HepG2 (cell line): ENCODE measurements at regions not wholly inside any gene's neighbourhood (a gene's known extent, or its start where the extent isn't known, plus 50 kb on each side); places are given as distances from the start of the nearest gene placed in this dataset.

ENCODE experiments used
- ATAC-seq: fragments of 200-7000 bp; cut with Tn5 transposase; 3 replicates; pipeline ENCODE4 v1.9.1; 2020; ENCODE audit warnings: mild to moderate bottlenecking, moderate library complexity
- BruUV-seq: library from RNA; stranded (reverse); fragments of 400-500 nt; replicated peaks from 2 replicates; lab custom pipeline; 2021; lab: Mats Ljungman, UMichigan
- CTCF ChIA-PET: fragments of 300-600 bp; formaldehyde crosslinking; extraction: SDS; loops from one replicate; lab custom pipeline; 2021; ENCODE audit warnings: low total read pairs, inconsistent platforms, low intra/inter-chr PET ratio; lab: Yijun Ruan, JAX
- POLR2A ChIA-PET: fragments of 350-600 bp; sonication (Branson Sonifier 250); formaldehyde crosslinking; loops from one replicate; lab custom pipeline; 2020; ENCODE audit warnings: antibody characterized with exemption, inconsistent platforms; lab: Yijun Ruan, JAX
- DNase-seq: peaks from one replicate; pipeline ENCODE4 v3.0.0-alpha.2; 2015; ENCODE audit warnings: low spot score
- FAIRE-seq: peaks from 3 replicates; lab custom pipeline; 2011; peaks lifted over from hg19 to GRCh38; lab: Jason Lieb, UNC
- H2AFZ ChIP-seq: one replicate; pipeline ENCODE4 v1.6.1; 2011; ENCODE audit warnings: low read length, inconsistent platforms
- H3K27ac ChIP-seq: fragments of 300-600 bp; 3 replicates; pipeline ENCODE4 v1.8.0; 2011; ENCODE audit warnings: mixed run types, mild to moderate bottlenecking, mixed read lengths, low read length, inconsistent platforms; ENCODE audit not compliant: insufficient read depth; ENCODE audit errors: extremely low read length
- H3K27me3 ChIP-seq, 2 experiments: fragments of 200-600 bp in 1 of 2; 2 replicates in 1 of 2; 3 replicates in 1 of 2; pipeline versions ENCODE4 v1.6.0 to v1.8.0; 2011; ENCODE audit warnings: low read length in 2 of 2, mild to moderate bottlenecking in 2 of 2, moderate library complexity in 2 of 2, inconsistent platforms in 1 of 2; ENCODE audit not compliant: insufficient read depth in 2 of 2, control insufficient read depth in 1 of 2
- H3K36me3 ChIP-seq, 2 experiments: fragments of 200-600 bp in 1 of 2; replicated peaks in 1 of 2; 2 replicates in 1 of 2; 3 replicates in 1 of 2; pipeline versions ENCODE4 v1.5.1 to v1.8.0; 2011; ENCODE audit warnings: low read length in 2 of 2, inconsistent platforms in 1 of 2; ENCODE audit not compliant: insufficient read depth in 2 of 2, control insufficient read depth in 1 of 2
- H3K4me1 ChIP-seq: 2 replicates; pipeline ENCODE4 v1.5.1; 2012; ENCODE audit warnings: low read length, inconsistent platforms; ENCODE audit not compliant: insufficient read depth
- H3K4me2 ChIP-seq: 2 replicates; pipeline ENCODE4 v1.6.0; 2011; ENCODE audit warnings: low read depth, low read length, inconsistent platforms
- H3K4me3 ChIP-seq, 3 experiments: fragments of 200-600 bp in 1 of 3; sonication (generic), shearing (Covaris generic) in 1 of 3; replicated peaks in 1 of 3; 2 replicates each; pipeline ENCODE4 v1.5.1; 2011 to 2016; ENCODE audit warnings: low read length in 3 of 3, inconsistent platforms in 2 of 3, low read depth in 2 of 3, mild to moderate bottlenecking in 2 of 3, control low read depth in 1 of 3, mixed read lengths in 1 of 3; ENCODE audit not compliant: insufficient read depth in 1 of 3
- H3K79me2 ChIP-seq: one replicate; pipeline ENCODE4 v1.6.1; 2011; ENCODE audit warnings: low read length, inconsistent platforms; ENCODE audit not compliant: insufficient read depth
- H3K9ac ChIP-seq: 2 replicates; pipeline ENCODE4 v1.6.0; 2011; ENCODE audit warnings: mild to moderate bottlenecking, low read depth, low read length, inconsistent platforms; ENCODE audit not compliant: insufficient read depth
- H3K9me3 ChIP-seq: 2 replicates; pipeline ENCODE4 v1.5.1; 2012; ENCODE audit warnings: mild to moderate bottlenecking, low read length
- H4K20me1 ChIP-seq: 2 replicates; pipeline ENCODE4 v1.6.0; 2011; ENCODE audit warnings: inconsistent platforms, mild to moderate bottlenecking, low read length, moderate library complexity; ENCODE audit not compliant: insufficient read depth
- ATF7-NPFF ChIP-seq: sonication (generic); formaldehyde crosslinking; IDR thresholded peaks from 2 replicates; pipeline ENCODE4 v1.8.1; 2023; ENCODE audit warnings: mild to moderate bottlenecking, low read depth, missing genetic modification reagents, moderate library complexity
- CC2D1A ChIP-seq: sonication (generic); formaldehyde crosslinking; IDR thresholded peaks from 2 replicates; pipeline ENCODE4 v1.8.1; 2023; ENCODE audit warnings: mild to moderate bottlenecking, missing genetic modification reagents
- EZH2 ChIP-seq: conservative IDR thresholded peaks from 2 replicates; pipeline ENCODE4 v1.6.1; 2012; ENCODE audit warnings: mild to moderate bottlenecking, low read depth, low read length, moderate library complexity
- JUND ChIP-seq: sonication (generic); formaldehyde crosslinking; IDR thresholded peaks from 2 replicates; pipeline ENCODE4 v1.8.0; 2022; ENCODE audit warnings: mild to moderate bottlenecking, missing genetic modification reagents
- MAFF ChIP-seq: IDR thresholded peaks from 2 replicates; pipeline ENCODE4 v1.6.1; 2011; ENCODE audit warnings: low read depth, low read length, improper control_type of control experiment
- MAFK ChIP-seq, 2 experiments: IDR thresholded peaks in 1 of 2; conservative IDR thresholded peaks in 1 of 2; 2 replicates each; pipeline ENCODE4 v1.6.1; 2011; ENCODE audit warnings: improper control_type of control experiment in 2 of 2, low read length in 2 of 2
- MTF2 ChIP-seq: sonication (generic); formaldehyde crosslinking; IDR thresholded peaks from 2 replicates; pipeline ENCODE4 v1.5.0; 2020; ENCODE audit warnings: missing genetic modification reagents, borderline replicate concordance
- NCOA5 ChIP-seq: sonication (generic); formaldehyde crosslinking; IDR thresholded peaks from 2 replicates; pipeline ENCODE4 v1.4.0; 2020; ENCODE audit warnings: missing genetic modification reagents
- NFE2L2 ChIP-seq: fragments of 150-350 bp; IDR thresholded peaks from 2 replicates; pipeline ENCODE4 v1.6.1; 2014; ENCODE audit warnings: low read length
- NR0B2 ChIP-seq: sonication (generic); formaldehyde crosslinking; IDR thresholded peaks from 2 replicates; pipeline ENCODE4 v1.4.0; 2020; ENCODE audit warnings: mild to moderate bottlenecking, missing genetic modification reagents
- PHB2 ChIP-seq: fragments of 450-650 bp; IDR thresholded peaks from 2 replicates; pipeline ENCODE4 v1.6.1; 2018; ENCODE audit not compliant: partially characterized antibody
- RBM39 ChIP-seq: fragments of 200-400 bp; formaldehyde crosslinking; IDR thresholded peaks from one replicate; pipeline ENCODE4 v1.6.1; 2018; ENCODE audit warnings: antibody characterized with exemption, mild to moderate bottlenecking, low read depth, low read length; ENCODE audit not compliant: poor library complexity, severe bottlenecking
- TCF7 ChIP-seq: sonication (generic); IDR thresholded peaks from 2 replicates; pipeline ENCODE4 v1.6.1; 2016; ENCODE audit warnings: antibody characterized with exemption, low read depth
- ZBTB34 ChIP-seq: sonication (generic); formaldehyde crosslinking; IDR thresholded peaks from 2 replicates; pipeline ENCODE4 v1.8.0; 2022; ENCODE audit warnings: mild to moderate bottlenecking, missing genetic modification reagents
- ZNF136 ChIP-seq: sonication (generic); formaldehyde crosslinking; IDR thresholded peaks from 2 replicates; pipeline ENCODE4 v1.8.1; 2022; ENCODE audit warnings: low read depth, mild to moderate bottlenecking, moderate library complexity, missing genetic modification reagents
- ZNF30 ChIP-seq: sonication (generic); formaldehyde crosslinking; IDR thresholded peaks from 2 replicates; pipeline ENCODE4 v1.5.0; 2020; ENCODE audit warnings: mild to moderate bottlenecking, missing genetic modification reagents
- ZNF331 ChIP-seq: sonication (generic); formaldehyde crosslinking; IDR thresholded peaks from 2 replicates; pipeline ENCODE4 v1.4.0; 2020; ENCODE audit warnings: missing genetic modification reagents
- ZNF34 ChIP-seq: sonication (generic); formaldehyde crosslinking; IDR thresholded peaks from 2 replicates; pipeline ENCODE4 v1.4.0; 2020; ENCODE audit warnings: mild to moderate bottlenecking, missing genetic modification reagents, borderline replicate concordance
- ZNF343 ChIP-seq: sonication (generic); formaldehyde crosslinking; IDR thresholded peaks from 2 replicates; pipeline ENCODE4 v1.4.0; 2020; ENCODE audit warnings: mild to moderate bottlenecking, missing genetic modification reagents
- ZNF597 ChIP-seq: sonication (generic); formaldehyde crosslinking; IDR thresholded peaks from 2 replicates; pipeline ENCODE4 v1.5.0; 2020; ENCODE audit warnings: missing genetic modification reagents
- ZNF772 ChIP-seq: sonication (generic); formaldehyde crosslinking; IDR thresholded peaks from 2 replicates; pipeline ENCODE4 v1.5.0; 2020; ENCODE audit warnings: mild to moderate bottlenecking, missing genetic modification reagents
- WGBS: methylation state at CpG from one replicate; pipeline ENCODE4 v1.1.6; 2017; ENCODE audit warnings: low lambda C conversion rate; 5-methylcytosine and 5-hydroxymethylcytosine counted together
- in situ Hi-C: cut with HindIII; loops from 2 replicates; pipeline ENCODE4 v1.10.0; 2017; ENCODE audit warnings: low pct_unique_long_range_greater_than_20kb; ENCODE audit not compliant: extremely low pct_ligation_motif_present
- intact Hi-C: fragments of 100-400 bp; cut with micrococcal nuclease; formaldehyde crosslinking; loops from one replicate; pipeline ENCODE4 v1.10.0; 2022; ENCODE audit not compliant: unreplicated experiment

GRCh38 chr2:51846018-51846417 lies 814.1 kb upstream of the NRXN1 start:
- POLR2A ChIA-PET: no interaction called here
- intact Hi-C loops: no loop called here
- no peak for FAIRE-seq

GRCh38 chr2:51844596-51844995 lies 812.7 kb upstream of the NRXN1 start:
- Histone ChIP-seq H3K4me1 (no peaks in the 10 kb centered on the region), H2AFZ (no peak overlapping the region), H3K27me3 (no peaks in the 10 kb centered on the region; a peak in 1 of 5 replicates), H3K36me3 (no peaks in the 10 kb centered on the region), H3K9me3 (peaks cover 77% of the 10 kb centered on the region), H3K27ac (no peak overlapping the region), H3K79me2 (no peaks in the 10 kb centered on the region), H4K20me1 (no peaks in the 10 kb centered on the region), H3K4me2 (no peak overlapping the region), H3K4me3 (no peak overlapping the region), H3K9ac (no peak overlapping the region)
- in situ Hi-C loops: no loop called here
- no TSS peak for BruUV-seq
- 2% methylated on average over 3 of the region's 3 CpGs for WGBS
- TF ChIP-seq ZNF597 (CRISPR knock-in tag): no peak
- no peak for TF ChIP-seq ZBTB34
- TF ChIP-seq NFE2L2: no peak
- TF ChIP-seq ZNF331 (CRISPR knock-in tag): no peak
- TF ChIP-seq JUND (CRISPR knock-in tag): no peak
- no peak for TF ChIP-seq PHB2
- no peak for TF ChIP-seq ATF7-NPFF (CRISPR knock-in tag)
- TF ChIP-seq ZNF136 (CRISPR knock-in tag): no peak
- TF ChIP-seq ZNF343: no peak
- no peak for TF ChIP-seq ZNF772 (CRISPR knock-in tag)
- TF ChIP-seq RBM39: no peak
- FAIRE-seq: no peak
- ChIA-PET POLR2A (no interaction called here), CTCF (no interaction called here)
- no peak for DNase-seq
- intact Hi-C loops: no loop called here
- no peak for ATAC-seq

More at GRCh38 chr2:51846018-51846417, 814.1 kb upstream of the NRXN1 start:
- Histone ChIP-seq H3K9ac (no peak overlapping the region), H3K27ac (no peak overlapping the region), H3K9me3 (peaks cover 79% of the 10 kb centered on the region), H3K4me2 (no peak overlapping the region), H3K4me3 (no peak overlapping the region), H3K27me3 (no peaks in the 10 kb centered on the region; a peak in 1 of 5 replicates)
- BruUV-seq: no TSS peak
- CTCF ChIA-PET: no interaction called here
- no peak for TF ChIP-seq MTF2 (CRISPR knock-in tag)
- TF ChIP-seq ZNF30 (CRISPR knock-in tag): no peak
- TF ChIP-seq NR0B2 (CRISPR knock-in tag): no peak
- peak; percentile 89 for TF ChIP-seq MAFF
- no peak for TF ChIP-seq TCF7
- peak; percentile 83 to 91 for TF ChIP-seq MAFK (conservative IDR thresholded peaks at IDR 0.05 in 1 of 2, IDR thresholded peaks at IDR 0.05 in 1 of 2; ENCODE audit: low read length in 2 of 2)
- no peak for TF ChIP-seq ZNF34 (CRISPR knock-in tag)
- TF ChIP-seq CC2D1A: no peak
- no peak for TF ChIP-seq EZH2
- TF ChIP-seq NCOA5 (CRISPR knock-in tag): no peak
- TF ChIP-seq, all 625 proteins: peak for 2
- no peak for ATAC-seq
- no peak overlapping the region for H2AFZ ChIP-seq
- no peak for DNase-seq
- H3K79me2 ChIP-seq: no peaks in the 10 kb centered on the region
- in situ Hi-C loops: no loop called here
- H4K20me1 ChIP-seq: no peaks in the 10 kb centered on the region
- no peaks in the 10 kb centered on the region for H3K36me3 ChIP-seq
- H3K4me1 ChIP-seq: no peaks in the 10 kb centered on the region
